Tibial nerve (tissue), 4 donors: ENCODE measurements at regions not wholly inside any gene's neighbourhood (a gene's known extent, or its start where the extent isn't known, plus 50 kb on each side); places are given as distances from the start of the nearest gene placed in this dataset.

Experiments used
- CTCF ChIP-seq, 5 experiments: fragments of 200-600 bp in 3 of 5; fragments of 450-650 bp in 2 of 5; sonication (generic) in 3 of 5; IDR thresholded peaks; one replicate each; pipeline ENCODE4 v1.5.1; 2016 to 2019; ENCODE audit warnings: antibody characterized with exemption in 5 of 5, mild to moderate bottlenecking in 3 of 5, moderate library complexity in 2 of 5
- EP300 ChIP-seq, 2 donors: sonication (generic); formaldehyde crosslinking; IDR thresholded peaks; one replicate each; pipeline ENCODE4 v1.6.1; 2017; ENCODE audit warnings: antibody characterized with exemption in 2 of 2, mild to moderate bottlenecking in 1 of 2
- POLR2A ChIP-seq, 2 donors: fragments of 450-650 bp; IDR thresholded peaks; one replicate each; pipeline ENCODE4 v1.6.1; 2017; ENCODE audit warnings: antibody characterized with exemption in 2 of 2, mild to moderate bottlenecking in 2 of 2, moderate library complexity in 2 of 2

- no peak for TF ChIP-seq CTCF (IDR thresholded peaks at IDR 0.05)
- TF ChIP-seq POLR2A (IDR thresholded peaks at IDR 0.05): no peak
- peak in 1 of 2 donors; percentile 21 for TF ChIP-seq EP300 (IDR thresholded peaks at IDR 0.05)
Observed at GRCh38 chr15:70509282-70509662, 254.1 kb downstream of the UACA start.
